ENCODE measurements at regions not wholly inside any gene's neighbourhood (a gene's known extent, or its start where the extent isn't known, plus 50 kb on each side); places are given as distances from the start of the nearest gene placed in this dataset.
"Not testable (repeated sequence)": the region's sequence is repeated elsewhere in the genome, so short reads cannot be mapped to it uniquely, and the experiment has no call there.

GRCh38 chrX:137882960-137883359 lies 317.0 kb downstream of the ZIC3 start:
- DNase-seq (ENCODE audit: low spot score), result no peak

- not testable (repeated sequence) for DNase-seq (ENCODE audit: low spot score)
Measured at GRCh38 chrX:137884813-137885212, 318.9 kb downstream of the ZIC3 start.

GRCh38 chrX:137891431-137891830 lies 325.5 kb downstream of the ZIC3 start:
- DNase-seq (ENCODE audit: low spot score), result no peak

GRCh38 chrX:137896123-137896522 lies 330.2 kb downstream of the ZIC3 start:
- DNase-seq (ENCODE audit: low spot score), result no peak

- DNase-seq (ENCODE audit: low spot score), result no peak
Measured at GRCh38 chrX:137915466-137915865, 349.5 kb downstream of the ZIC3 start.

- DNase-seq (ENCODE audit: low spot score), result no peak
Measured at GRCh38 chrX:137916090-137916746, 350.3 kb downstream of the ZIC3 start.

GRCh38 chrX:137926090-137926489 lies 360.2 kb downstream of the ZIC3 start:
- peak; percentile 17 for DNase-seq (ENCODE audit: low spot score)

GRCh38 chrX:137929951-137930350 lies 364.0 kb downstream of the ZIC3 start:
- DNase-seq (ENCODE audit: low spot score), result no peak

GRCh38 chrX:137930533-137930932 lies 364.6 kb downstream of the ZIC3 start:
- DNase-seq (ENCODE audit: low spot score), result no peak

GRCh38 chrX:137934214-137934613 lies 368.3 kb downstream of the ZIC3 start:
- DNase-seq (ENCODE audit: low spot score), result not testable (repeated sequence)

GRCh38 chrX:137934887-137935286 lies 369.0 kb downstream of the ZIC3 start:
- not testable (repeated sequence) for DNase-seq (ENCODE audit: low spot score)

- DNase-seq (ENCODE audit: low spot score), result no peak
Measured at GRCh38 chrX:137945470-137945869, 379.5 kb downstream of the ZIC3 start.

- no peak for DNase-seq (ENCODE audit: low spot score)
Measured at GRCh38 chrX:137969191-137969590, 403.3 kb downstream of the ZIC3 start.

GRCh38 chrX:137982472-137983172 lies 416.7 kb downstream of the ZIC3 start:
- DNase-seq (ENCODE audit: low spot score), result no peak

GRCh38 chrX:137988470-137988869 lies 422.5 kb downstream of the ZIC3 start:
- no peak for DNase-seq (ENCODE audit: low spot score)

- no peak for DNase-seq (ENCODE audit: low spot score)
Measured at GRCh38 chrX:137998619-137999018, 432.7 kb downstream of the ZIC3 start.

- no peak for DNase-seq (ENCODE audit: low spot score)
Measured at GRCh38 chrX:137999071-137999470, 433.1 kb downstream of the ZIC3 start.

GRCh38 chrX:137999552-137999951 lies 433.6 kb downstream of the ZIC3 start:
- no peak for DNase-seq (ENCODE audit: low spot score)

GRCh38 chrX:138001226-138001625 lies 435.3 kb downstream of the ZIC3 start:
- no peak for DNase-seq (ENCODE audit: low spot score)

GRCh38 chrX:138006180-138006579 lies 440.3 kb downstream of the ZIC3 start:
- no peak for DNase-seq (ENCODE audit: low spot score)

GRCh38 chrX:138008281-138008680 lies 442.4 kb downstream of the ZIC3 start:
- no peak for DNase-seq (ENCODE audit: low spot score)

GRCh38 chrX:138011468-138011867 lies 445.5 kb downstream of the ZIC3 start:
- no peak for DNase-seq (ENCODE audit: low spot score)

GRCh38 chrX:138014577-138014976 lies 448.6 kb downstream of the ZIC3 start:
- DNase-seq (ENCODE audit: low spot score), result no peak

Measured in kidney tubule cell (primary cell).